Endodermal cell (in vitro differentiated cells): ENCODE measurements at regions not wholly inside any gene's neighbourhood (a gene's known extent, or its start where the extent isn't known, plus 50 kb on each side); places are given as distances from the start of the nearest gene placed in this dataset.

ENCODE experiments used
- DNase-seq: peaks from one replicate; pipeline ENCODE4 v3.0.0-alpha.2; 2017
- H3K27ac ChIP-seq: 2 replicates; pipeline ENCODE4 v1.5.1; 2013; ENCODE audit warnings: mild to moderate bottlenecking, low read depth, low read length, moderate library complexity
- H3K27me3 ChIP-seq: 2 replicates; pipeline ENCODE4 v1.6.1; 2013; ENCODE audit warnings: mild to moderate bottlenecking, low read length, moderate library complexity; ENCODE audit not compliant: insufficient read depth, control insufficient read depth, poor library complexity, severe bottlenecking
- H3K36me3 ChIP-seq: 2 replicates; pipeline ENCODE4 v1.7.0; 2013; ENCODE audit warnings: mild to moderate bottlenecking, low read length, moderate library complexity; ENCODE audit not compliant: control insufficient read depth, insufficient read depth
- H3K4me1 ChIP-seq: one replicate; pipeline ENCODE4 v1.7.0; 2013; ENCODE audit warnings: low read length; ENCODE audit not compliant: control insufficient read depth, insufficient read depth
- H3K4me3 ChIP-seq: 2 replicates; pipeline ENCODE4 v1.5.1; 2013; ENCODE audit warnings: mild to moderate bottlenecking, low read length, moderate library complexity
- H3K9ac ChIP-seq: 2 replicates; pipeline ENCODE4 v1.6.1; 2013; ENCODE audit warnings: mild to moderate bottlenecking, low read length, moderate library complexity; ENCODE audit not compliant: poor library complexity, severe bottlenecking; ENCODE audit errors: extremely low read depth
- H3K9me3 ChIP-seq: 2 replicates; pipeline ENCODE4 v1.6.1; 2013; ENCODE audit warnings: mild to moderate bottlenecking, low read length, moderate library complexity; ENCODE audit not compliant: control insufficient read depth
- H3K27ac Mint-ChIP-seq: 2 replicates; pipeline ENCODE4 v1.8.0; 2020; ENCODE audit warnings: mixed read lengths
- H3K27me3 Mint-ChIP-seq: 2 replicates; pipeline ENCODE4 v1.8.0; 2021; ENCODE audit warnings: mild to moderate bottlenecking, mixed read lengths; ENCODE audit not compliant: insufficient read depth
- H3K36me3 Mint-ChIP-seq: 2 replicates; pipeline ENCODE4 v1.8.0; 2020; ENCODE audit warnings: low read depth, mixed read lengths
- H3K4me1 Mint-ChIP-seq: 2 replicates; pipeline ENCODE4 v1.8.0; 2020; ENCODE audit warnings: mixed read lengths
- H3K4me3 Mint-ChIP-seq: 2 replicates; pipeline ENCODE4 v1.8.0; 2020; ENCODE audit warnings: mild to moderate bottlenecking, moderate library complexity, mixed read lengths
- H3K9me3 Mint-ChIP-seq: 2 replicates; pipeline ENCODE4 v1.8.0; 2020; ENCODE audit warnings: mild to moderate bottlenecking, mixed read lengths
- CTCF ChIP-seq: fragments of 200-600 bp; sonication (generic); conservative IDR thresholded peaks from 2 replicates; pipeline ENCODE4 v1.5.0; 2021; ENCODE audit warnings: antibody characterized with exemption, mild to moderate bottlenecking
- WGBS, 2 experiments: methylation state at CpG; one replicate each; pipeline versions ENCODE4 v1.1.5 to v1.1.7; 2013; ENCODE audit warnings: missing lambda C conversion rate in 2 of 2, mixed read lengths in 1 of 2; ENCODE audit not compliant: insufficient coverage in 1 of 2, insufficient read length in 1 of 2; 5-methylcytosine and 5-hydroxymethylcytosine counted together

- Mint-ChIP-seq H3K4me1 (no peaks in the 10 kb centered on the region), H3K4me3 (no peak overlapping the region), H3K9me3 (peaks cover 9% of the 10 kb centered on the region), H3K27ac (no peak overlapping the region), H3K27me3 (peaks cover 3% of the 10 kb centered on the region), H3K36me3 (no peaks in the 10 kb centered on the region)
- Histone ChIP-seq H3K9me3 (no peaks in the 10 kb centered on the region), H3K4me3 (no peak overlapping the region), H3K27me3 (no peaks in the 10 kb centered on the region), H3K36me3 (no peaks in the 10 kb centered on the region), H3K4me1 (no peaks in the 10 kb centered on the region), H3K9ac (no peak overlapping the region), H3K27ac (no peak overlapping the region)
- DNase-seq = no peak
- TF ChIP-seq CTCF = no peak
- WGBS, 2 experiments = 86 to 97% methylated on average over 5 to 6 of the region's 6 CpGs
Measured at GRCh38 chr1:239283216-239283615, 103.2 kb upstream of the CHRM3 start.

GRCh38 chr1:239282411-239282810 lies 104.0 kb upstream of the CHRM3 start:
- no peak overlapping the region for H3K27ac Mint-ChIP-seq
- Histone ChIP-seq H3K9me3 (no peaks in the 10 kb centered on the region), H3K4me3 (no peak overlapping the region), H3K4me1 (no peaks in the 10 kb centered on the region), H3K27ac (no peak overlapping the region), H3K36me3 (no peaks in the 10 kb centered on the region), H3K27me3 (no peaks in the 10 kb centered on the region), H3K9ac (no peak overlapping the region)
- no peak for DNase-seq
- H3K4me3 Mint-ChIP-seq = no peak overlapping the region
- peaks cover 9% of the 10 kb centered on the region for H3K9me3 Mint-ChIP-seq
- 87 to 88% methylated on average over 3 of the region's 3 CpGs for WGBS, 2 experiments
- H3K36me3 Mint-ChIP-seq = no peaks in the 10 kb centered on the region
- TF ChIP-seq CTCF = no peak
- peaks cover 3% of the 10 kb centered on the region for H3K27me3 Mint-ChIP-seq
- H3K4me1 Mint-ChIP-seq = no peaks in the 10 kb centered on the region

GRCh38 chr1:239276051-239276450 lies 110.3 kb upstream of the CHRM3 start:
- no peaks in the 10 kb centered on the region for H3K4me1 Mint-ChIP-seq

More at GRCh38 chr1:239276051-239276450, 110.3 kb upstream of the CHRM3 start:
- DNase-seq = no peak
- Histone ChIP-seq H3K4me3 (no peak overlapping the region), H3K4me1 (no peaks in the 10 kb centered on the region), H3K9me3 (no peaks in the 10 kb centered on the region), H3K27me3 (no peaks in the 10 kb centered on the region), H3K9ac (no peak overlapping the region), H3K36me3 (no peaks in the 10 kb centered on the region), H3K27ac (no peak overlapping the region)
- Mint-ChIP-seq H3K36me3 (no peaks in the 10 kb centered on the region), H3K27me3 (no peaks in the 10 kb centered on the region), H3K27ac (no peak overlapping the region), H3K9me3 (no peaks in the 10 kb centered on the region), H3K4me3 (no peak overlapping the region)
- TF ChIP-seq CTCF = no peak
- 92 to 95% methylated on average over 5 of the region's 5 CpGs for WGBS, 2 experiments
